HFF-Myc (cell line): ENCODE measurements at regions not wholly inside any gene's neighbourhood (a gene's known extent, or its start where the extent isn't known, plus 50 kb on each side); places are given as distances from the start of the nearest gene placed in this dataset.
"Not testable (repeated sequence)": the region's sequence is repeated elsewhere in the genome, so short reads cannot be mapped to it uniquely, and the experiment has no call there.

ENCODE experiments used
- DNase-seq: peaks from one replicate; pipeline ENCODE4 v3.0.0-alpha.2; 2011; ENCODE audit warnings: low read depth; ENCODE audit errors: extremely low read depth
- H3K4me3 ChIP-seq: replicated peaks from 2 replicates; pipeline ENCODE4 v1.5.1; 2011; ENCODE audit warnings: low read depth, mild to moderate bottlenecking, control low read depth, low read length
- TF ChIP-seq, protein P1 (sequence below): IDR thresholded peaks from 2 replicates; pipeline ENCODE4 v1.5.1; 2012; ENCODE audit warnings: mild to moderate bottlenecking, low read depth, low read length, control low read depth; ENCODE audit errors: missing control alignments

GRCh38 chrX:3938587-3938986 is 225.1 kb upstream of the PRKX start:
- DNase-seq: no peak
- TF ChIP-seq, protein P1, sequence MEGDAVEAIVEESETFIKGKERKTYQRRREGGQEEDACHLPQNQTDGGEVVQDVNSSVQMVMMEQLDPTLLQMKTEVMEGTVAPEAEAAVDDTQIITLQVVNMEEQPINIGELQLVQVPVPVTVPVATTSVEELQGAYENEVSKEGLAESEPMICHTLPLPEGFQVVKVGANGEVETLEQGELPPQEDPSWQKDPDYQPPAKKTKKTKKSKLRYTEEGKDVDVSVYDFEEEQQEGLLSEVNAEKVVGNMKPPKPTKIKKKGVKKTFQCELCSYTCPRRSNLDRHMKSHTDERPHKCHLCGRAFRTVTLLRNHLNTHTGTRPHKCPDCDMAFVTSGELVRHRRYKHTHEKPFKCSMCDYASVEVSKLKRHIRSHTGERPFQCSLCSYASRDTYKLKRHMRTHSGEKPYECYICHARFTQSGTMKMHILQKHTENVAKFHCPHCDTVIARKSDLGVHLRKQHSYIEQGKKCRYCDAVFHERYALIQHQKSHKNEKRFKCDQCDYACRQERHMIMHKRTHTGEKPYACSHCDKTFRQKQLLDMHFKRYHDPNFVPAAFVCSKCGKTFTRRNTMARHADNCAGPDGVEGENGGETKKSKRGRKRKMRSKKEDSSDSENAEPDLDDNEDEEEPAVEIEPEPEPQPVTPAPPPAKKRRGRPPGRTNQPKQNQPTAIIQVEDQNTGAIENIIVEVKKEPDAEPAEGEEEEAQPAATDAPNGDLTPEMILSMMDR: no peak

GRCh38 chrX:3935196-3935595 is 221.7 kb upstream of the PRKX start:
- DNase-seq, H3K4me3 ChIP-seq: not testable (repeated sequence)

More at GRCh38 chrX:3938587-3938986, 225.1 kb upstream of the PRKX start:
- no peak overlapping the region for H3K4me3 ChIP-seq

GRCh38 chrX:3920424-3921017 is 207.1 kb upstream of the PRKX start:
- not testable (repeated sequence) for H3K4me3 ChIP-seq, DNase-seq

GRCh38 chrX:3919668-3920423 is 206.4 kb upstream of the PRKX start:
- not testable (repeated sequence) for H3K4me3 ChIP-seq, DNase-seq

GRCh38 chrX:3914813-3915212 is 201.4 kb upstream of the PRKX start:
- DNase-seq, H3K4me3 ChIP-seq: not testable (repeated sequence)

GRCh38 chrX:3914059-3914458 is 200.6 kb upstream of the PRKX start:
- not testable (repeated sequence) for DNase-seq, H3K4me3 ChIP-seq

- H3K4me3 ChIP-seq, DNase-seq: not testable (repeated sequence)
These were observed 197.6 kb upstream of the PRKX start for GRCh38 chrX:3911012-3911411.

DNA sequence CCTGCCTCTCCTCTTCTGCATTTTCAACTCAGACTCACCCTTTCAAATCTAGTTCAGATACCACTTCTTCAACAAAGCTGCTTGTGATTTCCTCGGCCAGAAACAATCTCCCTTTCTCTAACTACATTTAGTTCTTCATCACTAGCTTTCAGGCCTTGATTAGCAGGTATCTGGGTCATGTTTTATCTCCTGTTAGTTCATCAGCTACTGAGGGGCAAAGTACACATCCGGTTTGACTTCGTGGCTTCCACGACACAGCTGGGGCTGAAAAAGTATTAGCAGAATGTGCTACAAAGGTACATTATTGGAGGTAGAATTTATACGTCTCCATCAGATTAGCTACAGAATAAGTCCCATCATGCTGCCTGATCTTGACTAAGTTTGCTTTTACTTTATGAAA is 197.2 kb upstream of the PRKX start:
- not testable (repeated sequence) for H3K4me3 ChIP-seq, DNase-seq

DNA sequence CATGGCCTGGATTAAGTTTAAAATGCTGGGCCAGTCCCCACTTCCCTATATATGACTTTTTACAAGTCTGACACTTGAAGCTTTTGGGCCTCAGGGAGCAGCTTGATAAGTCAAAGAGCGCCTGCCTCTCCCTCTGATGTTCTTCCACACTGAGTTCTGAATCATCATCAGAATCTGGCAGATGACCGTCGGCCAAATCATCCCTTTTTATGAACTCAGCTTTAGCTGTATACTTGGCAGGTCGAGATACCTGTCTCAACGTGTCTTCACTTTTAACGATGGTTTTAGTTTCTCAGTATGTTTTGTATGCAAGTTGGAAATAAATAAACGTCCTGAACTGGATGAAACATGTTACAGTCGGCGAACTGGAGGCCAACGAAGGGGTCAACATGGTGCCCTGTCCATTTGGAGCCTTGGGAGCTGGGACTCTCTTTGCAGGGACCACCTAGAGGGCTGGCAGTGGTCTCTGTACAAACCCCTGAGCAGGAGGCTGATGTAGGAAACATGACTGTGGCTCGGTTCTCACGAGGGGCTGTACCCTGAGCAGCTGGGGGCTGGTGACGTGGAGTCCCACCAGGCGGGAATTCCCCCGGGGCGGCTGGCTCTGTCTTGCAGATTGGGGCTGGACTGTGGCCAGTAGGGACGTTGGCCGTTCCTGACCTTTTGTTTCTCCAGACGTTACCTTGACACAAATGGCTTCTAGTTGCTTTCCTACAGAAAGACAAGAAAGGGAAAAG is 192.2 kb upstream of the PRKX start:
- not testable (repeated sequence) for DNase-seq, H3K4me3 ChIP-seq

- not testable (repeated sequence) for H3K4me3 ChIP-seq, DNase-seq
These were observed 188.8 kb upstream of the PRKX start for GRCh38 chrX:3902222-3902621.

DNA sequence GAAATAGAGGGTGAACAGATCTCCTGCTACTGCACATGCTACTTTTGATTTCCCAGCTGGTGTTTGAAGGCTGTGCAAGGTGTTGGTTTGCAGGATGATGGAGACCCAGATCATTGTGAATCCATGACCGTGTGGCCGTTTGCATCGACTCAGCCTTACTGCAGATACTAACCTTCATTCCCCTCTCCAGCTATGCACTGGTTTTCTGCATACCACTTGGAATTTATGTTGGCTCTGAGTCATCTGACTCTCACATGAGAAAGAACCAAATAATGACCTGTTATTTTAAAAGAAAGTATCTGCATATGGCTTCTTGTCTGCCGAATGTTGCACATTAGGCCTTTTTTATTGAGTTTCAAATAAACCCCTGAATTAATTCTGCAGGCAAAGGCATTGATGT is 183.3 kb upstream of the PRKX start:
- H3K4me3 ChIP-seq, DNase-seq: not testable (repeated sequence)

DNA sequence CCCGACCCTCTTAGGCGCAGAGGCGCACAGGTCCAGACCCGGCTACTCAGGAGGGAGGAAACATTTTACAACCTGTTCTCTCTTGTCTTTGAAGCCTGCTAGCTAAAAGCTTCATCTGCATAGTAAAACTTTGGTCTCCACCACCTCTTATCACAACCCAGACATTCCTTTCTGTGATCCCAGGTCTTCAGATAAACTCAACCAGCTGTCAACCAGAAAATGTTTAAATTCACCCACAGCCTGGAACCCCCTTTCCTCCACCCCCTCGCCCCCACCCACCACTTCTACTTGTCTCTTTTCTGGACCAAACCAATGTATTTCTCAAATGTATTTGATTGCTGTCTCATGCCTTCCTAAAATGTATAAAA is 169.1 kb upstream of the PRKX start:
- DNase-seq, H3K4me3 ChIP-seq: not testable (repeated sequence)

DNA sequence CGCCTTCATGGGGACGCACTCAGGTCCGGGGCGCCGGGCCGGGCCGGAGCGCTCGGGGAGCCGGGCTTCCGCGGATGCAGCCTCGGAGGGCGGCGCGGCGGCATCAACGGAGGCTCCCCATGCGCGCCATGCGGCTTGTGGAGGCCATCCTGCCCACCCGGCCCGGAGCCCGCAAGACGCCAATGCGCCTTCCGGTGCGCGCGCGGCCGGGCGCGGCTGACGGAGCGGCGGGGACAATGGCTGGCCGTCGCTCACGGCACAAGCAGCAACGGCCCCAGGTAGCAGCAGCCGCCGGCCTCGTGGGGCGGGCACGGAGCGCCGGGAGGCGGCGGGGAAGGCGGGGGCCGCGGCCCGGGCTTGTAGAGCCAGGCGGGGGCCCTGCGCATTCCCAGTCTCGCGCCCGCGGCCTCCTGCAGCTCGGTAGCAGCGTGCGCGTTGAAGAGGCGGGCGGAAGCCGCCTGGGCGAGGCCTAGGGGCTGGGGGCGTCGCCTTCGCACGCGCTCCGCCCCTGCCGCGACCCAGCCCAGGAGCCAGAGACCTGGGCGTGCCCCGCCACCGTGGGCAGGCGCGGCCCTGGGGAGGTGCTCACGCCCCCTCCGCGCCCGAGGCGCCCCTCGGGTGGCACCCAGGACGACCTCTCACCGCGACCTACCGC is 168.6 kb upstream of the PRKX start:
- not testable (repeated sequence) for DNase-seq, H3K4me3 ChIP-seq

- H3K4me3 ChIP-seq, DNase-seq: not testable (repeated sequence)
These were observed 167.9 kb upstream of the PRKX start for GRCh38 chrX:3881255-3881895.

GRCh38 chrX:3876393-3876792 is 162.9 kb upstream of the PRKX start:
- not testable (repeated sequence) for DNase-seq, H3K4me3 ChIP-seq

DNA sequence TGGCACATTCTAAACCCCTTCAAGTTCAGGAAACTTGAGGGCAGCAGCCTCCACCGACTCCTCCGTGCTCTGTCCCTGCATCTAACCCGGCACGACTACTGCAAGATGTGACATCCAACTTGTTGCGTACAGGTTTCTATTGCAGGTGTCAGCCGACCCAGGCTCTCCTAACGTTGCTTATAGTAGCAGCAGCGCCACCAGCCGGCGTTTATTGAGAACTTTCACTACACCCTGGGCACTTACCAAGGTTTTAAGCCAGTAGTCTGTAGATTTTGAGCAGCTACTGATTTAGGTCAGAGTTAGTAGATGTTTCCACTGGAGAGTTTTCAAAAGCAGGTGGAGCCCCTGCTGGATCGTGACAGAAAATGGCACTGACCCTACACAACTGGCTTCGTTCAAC is 162.2 kb upstream of the PRKX start:
- DNase-seq, H3K4me3 ChIP-seq: not testable (repeated sequence)
